ENCODE measurements at regions not wholly inside any gene's neighbourhood (a gene's known extent, or its start where the extent isn't known, plus 50 kb on each side); places are given as distances from the start of the nearest gene placed in this dataset.

DNA sequence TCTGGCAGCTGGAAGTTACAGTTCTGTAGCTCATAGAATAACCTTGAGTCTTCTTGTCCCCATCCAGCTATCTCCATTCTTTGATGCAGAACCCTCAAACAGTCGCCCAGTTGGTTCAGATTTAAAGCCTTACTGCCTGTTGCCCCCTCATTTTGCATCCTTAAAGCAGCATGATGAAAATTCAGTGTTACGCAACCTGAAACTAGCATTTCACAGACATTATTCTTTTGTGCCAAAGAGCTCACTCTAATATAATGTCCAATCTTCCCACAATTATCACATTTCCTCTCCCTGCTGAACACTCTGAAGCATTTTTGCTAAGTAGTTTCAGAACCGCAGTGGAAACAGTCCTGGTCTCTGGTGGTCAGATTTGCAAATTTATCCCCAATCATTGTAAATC lies 318.0 kb downstream of the PSAT1 start:
- Histone ChIP-seq H3K36me3 (ENCODE audit: control insufficient read depth, insufficient read depth, low read length) (no peaks in the 10 kb centered on the region), H3K4me3 (ENCODE audit: low read depth, low read length) (no peak overlapping the region), H3K27me3 (ENCODE audit: control insufficient read depth, insufficient read depth, low read length) (no peaks in the 10 kb centered on the region)
- TF ChIP-seq, protein P1, sequence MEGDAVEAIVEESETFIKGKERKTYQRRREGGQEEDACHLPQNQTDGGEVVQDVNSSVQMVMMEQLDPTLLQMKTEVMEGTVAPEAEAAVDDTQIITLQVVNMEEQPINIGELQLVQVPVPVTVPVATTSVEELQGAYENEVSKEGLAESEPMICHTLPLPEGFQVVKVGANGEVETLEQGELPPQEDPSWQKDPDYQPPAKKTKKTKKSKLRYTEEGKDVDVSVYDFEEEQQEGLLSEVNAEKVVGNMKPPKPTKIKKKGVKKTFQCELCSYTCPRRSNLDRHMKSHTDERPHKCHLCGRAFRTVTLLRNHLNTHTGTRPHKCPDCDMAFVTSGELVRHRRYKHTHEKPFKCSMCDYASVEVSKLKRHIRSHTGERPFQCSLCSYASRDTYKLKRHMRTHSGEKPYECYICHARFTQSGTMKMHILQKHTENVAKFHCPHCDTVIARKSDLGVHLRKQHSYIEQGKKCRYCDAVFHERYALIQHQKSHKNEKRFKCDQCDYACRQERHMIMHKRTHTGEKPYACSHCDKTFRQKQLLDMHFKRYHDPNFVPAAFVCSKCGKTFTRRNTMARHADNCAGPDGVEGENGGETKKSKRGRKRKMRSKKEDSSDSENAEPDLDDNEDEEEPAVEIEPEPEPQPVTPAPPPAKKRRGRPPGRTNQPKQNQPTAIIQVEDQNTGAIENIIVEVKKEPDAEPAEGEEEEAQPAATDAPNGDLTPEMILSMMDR (IDR thresholded peaks at IDR 0.05; ENCODE audit: insufficient read depth, low read length, poor library complexity, severe bottlenecking): no peak
- DNase-seq (ENCODE audit: low read depth): no peak

DNA sequence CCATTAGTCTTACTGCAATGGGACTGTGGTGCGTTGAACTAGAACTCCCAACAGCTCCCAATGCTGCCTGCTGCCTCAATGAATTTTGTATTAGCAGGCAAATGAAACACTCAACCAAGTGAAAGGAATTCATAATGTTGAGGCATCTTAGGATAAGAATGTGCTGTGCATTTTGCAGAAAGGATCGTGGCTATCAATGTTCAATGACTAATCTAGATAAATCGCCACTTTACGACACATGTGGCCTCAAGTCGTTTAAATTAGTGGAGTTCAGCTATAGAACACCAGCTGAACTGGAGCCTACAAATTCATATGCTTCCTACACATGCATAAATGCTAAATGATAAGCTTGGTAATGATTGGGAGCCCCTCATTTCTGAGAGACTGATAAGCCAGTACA lies 318.4 kb downstream of the PSAT1 start:
- no peak for DNase-seq (ENCODE audit: low read depth)
- TF ChIP-seq, protein P1 (IDR thresholded peaks at IDR 0.05; ENCODE audit: insufficient read depth, low read length, poor library complexity, severe bottlenecking): no peak
- Histone ChIP-seq H3K36me3 (ENCODE audit: control insufficient read depth, insufficient read depth, low read length) (no peaks in the 10 kb centered on the region), H3K27me3 (ENCODE audit: control insufficient read depth, insufficient read depth, low read length) (no peaks in the 10 kb centered on the region), H3K4me3 (ENCODE audit: low read depth, low read length) (no peak overlapping the region)

DNA sequence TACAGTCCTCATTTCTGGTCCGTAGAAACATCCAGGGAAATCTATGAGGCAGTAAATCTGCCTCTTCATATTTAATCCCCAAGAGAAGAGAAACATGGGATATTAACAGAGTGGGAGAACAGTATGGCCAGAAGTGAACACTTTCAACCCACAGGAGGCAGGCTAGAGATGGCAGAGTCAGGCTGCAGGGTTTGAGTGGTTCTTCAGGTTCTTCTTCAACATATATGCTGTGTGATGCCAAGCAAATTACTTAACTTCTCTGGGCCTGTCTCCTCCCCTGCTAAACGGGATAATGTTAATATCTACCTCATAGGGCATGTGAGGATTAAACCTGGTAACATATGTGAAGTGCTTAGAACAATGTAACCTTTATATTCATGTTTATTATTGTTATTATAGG lies 321.8 kb downstream of the PSAT1 start:
- no peaks in the 10 kb centered on the region for H3K27me3 ChIP-seq (ENCODE audit: control insufficient read depth, insufficient read depth, low read length)

DNA sequence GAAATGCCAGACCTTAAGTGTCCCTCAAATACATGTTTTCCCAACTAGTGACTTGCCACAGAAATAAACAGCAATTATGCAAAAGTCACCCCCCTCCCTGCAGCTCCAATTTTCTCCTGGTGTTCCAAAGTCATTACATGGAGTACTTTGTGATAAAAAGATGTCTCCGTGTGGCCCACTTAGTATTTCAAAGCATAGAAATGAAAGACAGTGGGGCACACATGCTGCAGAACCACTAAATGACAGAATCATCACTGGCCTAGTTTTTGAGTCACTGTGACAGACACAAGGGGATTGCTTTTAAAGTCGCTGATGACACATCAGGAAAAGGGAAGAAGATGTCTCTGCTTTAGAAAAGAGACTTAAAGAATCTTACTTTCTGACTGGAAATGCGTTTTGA lies 323.4 kb downstream of the PSAT1 start:
- Histone ChIP-seq H3K4me3 (ENCODE audit: low read depth, low read length) (no peak overlapping the region), H3K36me3 (ENCODE audit: control insufficient read depth, insufficient read depth, low read length) (no peaks in the 10 kb centered on the region), H3K27me3 (ENCODE audit: control insufficient read depth, insufficient read depth, low read length) (no peaks in the 10 kb centered on the region)
- DNase-seq (ENCODE audit: low read depth): no peak
- TF ChIP-seq, protein P1 (IDR thresholded peaks at IDR 0.05; ENCODE audit: insufficient read depth, low read length, poor library complexity, severe bottlenecking): no peak

More for the DNA sequence above, 321.8 kb downstream of the PSAT1 start:
- Histone ChIP-seq H3K36me3 (ENCODE audit: control insufficient read depth, insufficient read depth, low read length) (no peaks in the 10 kb centered on the region), H3K4me3 (ENCODE audit: low read depth, low read length) (no peak overlapping the region)
- TF ChIP-seq, protein P1 (IDR thresholded peaks at IDR 0.05; ENCODE audit: insufficient read depth, low read length, poor library complexity, severe bottlenecking): no peak
- DNase-seq (ENCODE audit: low read depth): no peak

DNA sequence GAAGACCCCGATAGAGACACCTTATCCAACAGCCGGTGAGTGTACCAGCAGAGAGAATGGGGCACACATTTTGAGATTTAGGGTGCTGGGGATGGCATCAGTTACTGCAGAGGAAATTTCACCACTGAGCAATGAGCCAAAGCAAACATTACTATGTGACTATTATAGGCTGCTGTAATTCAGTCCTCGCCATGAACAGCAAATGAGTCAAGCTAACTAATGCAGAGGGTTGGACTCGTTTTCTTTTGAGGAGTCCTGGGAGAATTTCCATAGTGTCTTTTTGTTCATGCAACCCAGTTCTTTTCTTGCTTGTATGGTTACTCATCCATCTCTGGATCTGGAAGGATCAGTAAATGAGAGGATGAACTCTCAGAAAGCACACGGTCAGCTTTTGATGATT lies 323.8 kb downstream of the PSAT1 start:
- TF ChIP-seq, protein P1 (IDR thresholded peaks at IDR 0.05; ENCODE audit: insufficient read depth, low read length, poor library complexity, severe bottlenecking): no peak
- no peak for DNase-seq (ENCODE audit: low read depth)

DNA sequence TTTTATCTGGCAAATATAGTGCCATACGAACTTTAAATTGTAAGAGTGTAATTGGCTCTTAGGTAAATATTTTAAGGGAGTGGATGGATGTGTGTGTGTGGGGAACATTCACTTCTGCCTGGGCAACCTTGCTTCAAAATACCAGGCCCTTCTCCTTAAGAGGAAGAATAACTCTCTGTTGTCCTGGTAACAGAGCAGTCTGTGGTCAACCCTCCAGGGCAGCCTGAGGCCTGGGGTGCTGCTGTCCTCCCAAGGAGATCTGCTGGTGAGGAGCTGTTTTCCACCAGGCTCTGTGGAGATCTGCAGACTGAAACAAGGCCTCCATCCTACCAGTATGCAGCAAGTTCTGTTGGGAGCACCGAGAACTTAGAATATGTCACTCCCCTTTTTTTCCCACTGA lies 325.2 kb downstream of the PSAT1 start:
- TF ChIP-seq, protein P1 (IDR thresholded peaks at IDR 0.05; ENCODE audit: insufficient read depth, low read length, poor library complexity, severe bottlenecking): no peak
- Histone ChIP-seq H3K27me3 (ENCODE audit: control insufficient read depth, insufficient read depth, low read length) (no peaks in the 10 kb centered on the region), H3K4me3 (ENCODE audit: low read depth, low read length) (no peak overlapping the region), H3K36me3 (ENCODE audit: control insufficient read depth, insufficient read depth, low read length) (no peaks in the 10 kb centered on the region)
- DNase-seq (ENCODE audit: low read depth): no peak

More for the DNA sequence above, 323.8 kb downstream of the PSAT1 start:
- no peak overlapping the region for H3K4me3 ChIP-seq (ENCODE audit: low read depth, low read length)
- H3K36me3 ChIP-seq (ENCODE audit: control insufficient read depth, insufficient read depth, low read length): no peaks in the 10 kb centered on the region
- H3K27me3 ChIP-seq (ENCODE audit: control insufficient read depth, insufficient read depth, low read length): no peaks in the 10 kb centered on the region
